Stomach smooth muscle (tissue), 2 donors: ENCODE measurements at regions not wholly inside any gene's neighbourhood (a gene's known extent, or its start where the extent isn't known, plus 50 kb on each side); places are given as distances from the start of the nearest gene placed in this dataset.
"Not testable (repeated sequence)": the region's sequence is repeated elsewhere in the genome, so short reads cannot be mapped to it uniquely, and the experiment has no call there.

Experiments used
- H3K27ac ChIP-seq: one replicate; pipeline ENCODE4 v1.7.0; 2013; ENCODE audit warnings: mild to moderate bottlenecking, low read length, inconsistent platforms
- H3K27me3 ChIP-seq, 2 donors: one replicate each; pipeline ENCODE4 v1.7.0; 2013; ENCODE audit warnings: low read length in 2 of 2; ENCODE audit not compliant: insufficient read depth in 2 of 2, control insufficient read depth in 1 of 2
- H3K36me3 ChIP-seq, 2 donors: one replicate each; pipeline ENCODE4 v1.7.0; 2013; ENCODE audit warnings: low read length in 2 of 2; ENCODE audit not compliant: control insufficient read depth in 2 of 2, insufficient read depth in 2 of 2
- H3K4me1 ChIP-seq: one replicate; pipeline ENCODE4 v1.7.0; 2013; ENCODE audit warnings: low read length; ENCODE audit not compliant: control insufficient read depth, insufficient read depth
- H3K4me3 ChIP-seq, 2 donors: one replicate each; pipeline ENCODE4 v1.7.0; 2013; ENCODE audit warnings: low read length in 2 of 2
- H3K9ac ChIP-seq, 2 donors: one replicate each; pipeline ENCODE4 v1.7.0; 2013; ENCODE audit warnings: low read length in 2 of 2, mild to moderate bottlenecking in 1 of 2
- H3K9me3 ChIP-seq, 2 donors: one replicate each; pipeline ENCODE4 v1.7.0; 2013; ENCODE audit warnings: low read length in 2 of 2; ENCODE audit not compliant: control insufficient read depth in 2 of 2
- donor health status: healthy.
- donor health status: Pancreatic carcinoma.

DNA sequence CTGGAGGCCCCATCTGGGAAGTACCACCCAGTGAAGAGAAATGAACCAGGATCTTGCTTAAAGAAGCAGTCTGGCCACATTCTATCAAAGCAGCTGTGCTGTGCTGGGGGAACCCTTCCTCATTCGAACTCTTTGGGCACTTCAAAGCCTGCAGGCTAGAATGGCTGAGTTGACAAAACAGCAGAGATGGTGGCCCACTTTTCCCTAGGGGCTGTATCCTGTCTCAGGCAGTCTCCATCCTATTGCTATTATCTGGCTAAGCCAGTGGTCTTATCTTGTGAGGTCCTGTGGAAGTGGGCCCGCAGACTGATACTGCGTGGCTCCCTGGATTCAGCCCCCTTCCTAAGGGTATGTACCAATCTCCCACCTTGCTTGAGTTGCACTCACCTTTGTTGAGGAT is 114.3 kb downstream of the VSIG4 start:
- H3K9me3 ChIP-seq, result no peaks in the 10 kb centered on the region
- H3K4me3 ChIP-seq, result no peak overlapping the region
- no peak overlapping the region for H3K27ac ChIP-seq
- H3K9ac ChIP-seq, result no peak overlapping the region
- H3K36me3 ChIP-seq, result no peaks in the 10 kb centered on the region
- peaks cover 0 to 10% of the 10 kb centered on the region in 2 donors for H3K27me3 ChIP-seq
- no peaks in the 10 kb centered on the region for H3K4me1 ChIP-seq

DNA sequence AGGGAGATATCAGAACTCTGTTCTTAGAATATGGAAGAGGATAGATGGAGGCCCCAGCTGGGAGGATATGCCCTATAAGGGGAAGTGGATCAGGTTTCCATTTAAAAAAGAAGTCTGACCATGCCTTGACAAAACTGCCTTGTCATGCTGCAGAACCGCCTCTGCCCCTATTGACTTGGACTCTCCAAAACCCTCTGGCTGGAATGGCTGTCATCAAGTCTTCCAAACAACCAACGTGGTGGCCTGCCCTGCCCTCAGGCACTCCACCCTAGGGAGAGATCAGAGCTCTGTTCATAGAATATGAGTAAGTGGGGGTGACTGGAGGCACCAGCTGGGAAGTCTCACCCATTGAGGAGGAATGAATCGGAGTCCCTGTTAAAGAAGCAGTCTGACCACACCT is 114.9 kb downstream of the VSIG4 start:
- no peaks in the 10 kb centered on the region for H3K9me3 ChIP-seq
- no peaks in the 10 kb centered on the region for H3K36me3 ChIP-seq
- no peak overlapping the region for H3K4me3 ChIP-seq
- peaks cover 0 to 11% of the 10 kb centered on the region in 2 donors for H3K27me3 ChIP-seq
- H3K9ac ChIP-seq, result no peak overlapping the region
- no peaks in the 10 kb centered on the region for H3K4me1 ChIP-seq
- no peak overlapping the region for H3K27ac ChIP-seq

DNA sequence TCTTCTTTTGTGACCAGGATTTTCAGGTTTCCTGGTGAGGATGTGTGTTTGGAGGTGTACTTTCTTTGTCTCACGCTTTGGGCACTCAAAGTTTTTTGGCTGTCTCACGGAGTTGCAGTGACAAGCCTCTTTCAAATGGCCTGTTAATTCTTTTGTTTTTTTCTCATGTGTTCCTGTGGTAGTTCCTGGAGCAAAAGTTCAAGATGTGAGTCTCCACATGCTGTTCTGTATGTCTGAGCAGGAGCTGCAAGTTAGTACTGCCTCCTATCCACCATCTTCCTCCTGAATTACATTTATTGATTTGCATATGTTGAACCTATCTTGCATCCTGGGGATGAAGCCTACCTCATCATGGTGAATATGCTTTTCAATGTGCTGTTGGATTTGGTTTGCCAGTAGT is 118.5 kb downstream of the VSIG4 start:
- no peaks in the 10 kb centered on the region for H3K4me1 ChIP-seq
- no peak overlapping the region for H3K4me3 ChIP-seq
- peaks cover 0 to 12% of the 10 kb centered on the region in 2 donors for H3K27me3 ChIP-seq
- no peak overlapping the region for H3K9ac ChIP-seq
- H3K36me3 ChIP-seq, result no peaks in the 10 kb centered on the region
- H3K27ac ChIP-seq, result no peak overlapping the region
- no peaks in the 10 kb centered on the region for H3K9me3 ChIP-seq

GRCh38 chrX:65920620-65921019 is 119.3 kb downstream of the VSIG4 start:
- Histone ChIP-seq H3K9me3 (no peaks in the 10 kb centered on the region), H3K36me3 (no peaks in the 10 kb centered on the region), H3K9ac (no peak overlapping the region), H3K4me1 (no peaks in the 10 kb centered on the region), H3K27ac (no peak overlapping the region), H3K4me3 (no peak overlapping the region), H3K27me3 (peaks cover 0 to 12% of the 10 kb centered on the region in 2 donors)

DNA sequence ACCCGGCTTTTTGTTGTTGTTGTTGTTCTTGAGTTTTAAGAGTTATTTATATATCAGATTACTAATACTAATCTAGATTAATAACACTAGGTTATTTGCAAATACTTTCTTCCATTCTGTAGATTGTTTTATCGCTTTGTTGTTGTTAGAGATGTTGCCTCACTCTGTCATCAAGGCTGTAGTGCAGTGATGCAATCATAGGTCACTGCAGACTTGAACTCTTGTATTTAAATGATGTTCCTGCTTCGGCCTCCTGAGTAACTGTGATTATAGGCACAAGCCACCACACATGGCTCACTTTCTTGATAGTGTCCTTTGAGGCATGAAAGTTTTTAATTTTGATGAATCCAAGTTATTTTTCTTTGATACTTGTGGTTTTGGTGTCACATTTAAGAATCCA is 129.0 kb downstream of the VSIG4 start:
- Histone ChIP-seq H3K27me3 (no peaks in the 10 kb centered on the region), H3K27ac (no peak overlapping the region), H3K4me1 (no peaks in the 10 kb centered on the region), H3K4me3 (no peak overlapping the region), H3K36me3 (no peaks in the 10 kb centered on the region), H3K9me3 (peaks cover 0 to 3% of the 10 kb centered on the region in 2 donors), H3K9ac (no peak overlapping the region)

DNA sequence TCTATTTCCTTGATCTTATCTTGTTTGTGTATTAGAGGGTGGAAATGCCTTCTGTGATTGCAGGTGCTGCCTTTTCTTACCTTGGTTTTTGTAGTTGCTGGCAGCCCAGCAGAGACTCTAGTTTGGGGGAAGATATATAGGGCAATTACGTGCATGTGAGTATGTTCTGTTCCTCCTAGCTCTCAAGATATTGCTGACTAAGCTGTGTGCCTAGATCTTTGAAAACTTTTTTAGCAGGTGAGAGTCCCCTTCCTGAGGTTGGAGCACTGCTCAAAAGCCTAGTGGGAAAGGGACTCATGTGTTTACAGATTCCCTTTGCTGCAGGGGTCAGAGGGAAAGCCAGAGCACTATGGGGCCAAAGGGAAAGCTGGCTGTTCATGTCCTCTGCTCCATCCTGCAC is 136.1 kb downstream of the VSIG4 start:
- Histone ChIP-seq H3K36me3 (no peaks in the 10 kb centered on the region), H3K9ac (no peak overlapping the region), H3K4me1 (no peaks in the 10 kb centered on the region), H3K4me3 (no peak overlapping the region), H3K27me3 (no peaks in the 10 kb centered on the region), H3K9me3 (no peaks in the 10 kb centered on the region), H3K27ac (no peak overlapping the region)

- H3K4me3 ChIP-seq, result no peak overlapping the region
- H3K9ac ChIP-seq, result no peak overlapping the region
- H3K4me1 ChIP-seq, result no peaks in the 10 kb centered on the region
Observed at GRCh38 chrX:65902011-65902410, 137.9 kb downstream of the VSIG4 start.

DNA sequence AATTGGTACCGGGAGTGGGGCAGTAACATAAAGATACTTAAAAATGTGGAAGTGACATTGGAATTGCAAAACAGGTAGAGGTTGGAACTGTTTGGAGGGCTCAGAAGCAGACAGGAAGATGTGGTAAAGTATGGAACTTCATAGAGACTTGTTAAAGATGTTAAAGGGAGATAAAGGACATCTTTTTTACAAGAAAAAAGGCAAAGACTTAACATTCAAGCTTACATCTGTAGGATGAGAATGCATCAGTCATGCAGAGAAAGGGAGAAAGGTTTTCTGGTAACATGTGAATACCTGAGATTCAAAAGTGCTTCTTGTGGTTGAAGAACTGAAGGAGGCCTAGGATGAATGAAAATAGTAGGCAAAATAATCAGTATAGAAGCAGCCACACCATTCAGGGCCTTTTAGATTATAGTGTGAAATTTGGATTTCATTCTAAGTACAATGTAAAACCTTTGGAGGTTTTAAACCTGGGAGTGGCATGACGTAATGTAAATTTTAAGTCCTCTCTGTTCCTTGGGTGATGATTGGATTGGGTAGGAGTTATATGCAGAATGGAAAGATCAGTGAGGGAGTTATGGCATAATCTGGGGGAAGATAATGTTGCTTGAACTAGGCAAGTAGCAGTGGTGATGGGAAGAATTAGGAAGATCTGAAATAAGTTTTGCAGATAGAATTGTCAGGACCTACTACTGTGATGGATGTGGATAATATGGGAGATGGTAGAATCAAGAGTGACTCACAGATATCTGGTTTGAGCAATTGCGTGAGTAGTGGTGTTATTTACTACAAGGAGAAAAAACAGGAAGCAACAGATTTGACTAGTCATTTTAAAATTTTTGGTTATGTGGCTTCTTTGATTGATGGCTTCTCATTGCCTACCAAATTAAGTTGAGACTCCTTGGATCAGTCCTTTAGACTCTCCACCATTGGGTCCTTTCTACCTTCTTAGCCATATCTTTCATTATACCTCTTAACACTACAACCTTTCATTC is 138.7 kb downstream of the VSIG4 start:
- H3K27me3 ChIP-seq, result no peaks in the 10 kb centered on the region
- no peaks in the 10 kb centered on the region for H3K4me1 ChIP-seq
- H3K36me3 ChIP-seq, result no peaks in the 10 kb centered on the region
- no peak overlapping the region for H3K4me3 ChIP-seq
- H3K27ac ChIP-seq, result no peak overlapping the region
- H3K9ac ChIP-seq, result no peak overlapping the region
- no peaks in the 10 kb centered on the region for H3K9me3 ChIP-seq

More at GRCh38 chrX:65902011-65902410, 137.9 kb downstream of the VSIG4 start:
- Histone ChIP-seq H3K36me3 (no peaks in the 10 kb centered on the region), H3K27ac (no peak overlapping the region), H3K9me3 (no peaks in the 10 kb centered on the region), H3K27me3 (no peaks in the 10 kb centered on the region)

DNA sequence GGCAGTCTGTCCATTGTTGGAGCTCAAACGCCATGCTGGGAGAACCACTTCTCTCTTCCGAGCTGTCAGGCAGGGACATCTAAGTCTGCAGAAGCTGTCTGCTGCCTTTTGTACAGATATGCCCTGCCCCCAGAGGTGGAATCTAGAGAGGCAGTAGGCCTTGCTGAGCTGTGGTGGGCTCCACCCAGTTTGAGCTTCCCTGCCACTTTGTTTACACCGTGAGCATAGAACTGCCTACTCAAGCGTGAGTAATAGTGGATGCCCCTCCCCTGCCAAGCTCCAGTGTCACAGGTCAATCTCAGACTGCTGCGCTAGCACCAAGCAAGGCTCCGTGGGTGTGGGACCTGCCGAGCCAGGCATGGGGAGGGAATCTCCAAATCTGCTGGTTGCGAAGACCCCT is 145.7 kb downstream of the VSIG4 start:
- peaks cover 0 to 3% of the 10 kb centered on the region in 2 donors for H3K27me3 ChIP-seq
- no peak overlapping the region for H3K27ac ChIP-seq
- H3K9ac ChIP-seq, result no peak overlapping the region
- no peaks in the 10 kb centered on the region for H3K36me3 ChIP-seq
- no peaks in the 10 kb centered on the region for H3K9me3 ChIP-seq
- no peaks in the 10 kb centered on the region for H3K4me1 ChIP-seq
- no peak overlapping the region for H3K4me3 ChIP-seq

DNA sequence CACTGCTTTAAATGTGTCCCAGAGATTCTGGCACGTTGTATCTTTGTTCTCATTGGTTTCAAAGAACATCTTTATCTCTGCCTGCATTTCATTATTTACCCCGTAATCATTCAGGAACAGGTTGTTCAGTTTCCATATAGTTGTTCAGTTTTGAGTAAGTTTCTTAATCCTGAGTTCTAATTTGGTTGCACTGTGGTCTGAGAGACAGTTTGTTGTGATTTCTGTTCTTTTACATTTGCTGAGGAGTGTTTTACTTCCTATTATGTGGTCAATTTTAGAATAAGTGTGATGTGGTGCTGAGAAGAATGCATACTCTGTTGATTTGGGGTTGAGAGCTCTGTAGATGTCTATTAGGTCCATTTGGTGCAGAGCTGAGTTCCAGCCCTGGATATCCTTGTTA is 148.1 kb downstream of the VSIG4 start:
- H3K9me3 ChIP-seq, H3K27ac ChIP-seq, H3K36me3 ChIP-seq, H3K27me3 ChIP-seq, H3K4me3 ChIP-seq, H3K4me1 ChIP-seq, H3K9ac ChIP-seq: not testable (repeated sequence)

DNA sequence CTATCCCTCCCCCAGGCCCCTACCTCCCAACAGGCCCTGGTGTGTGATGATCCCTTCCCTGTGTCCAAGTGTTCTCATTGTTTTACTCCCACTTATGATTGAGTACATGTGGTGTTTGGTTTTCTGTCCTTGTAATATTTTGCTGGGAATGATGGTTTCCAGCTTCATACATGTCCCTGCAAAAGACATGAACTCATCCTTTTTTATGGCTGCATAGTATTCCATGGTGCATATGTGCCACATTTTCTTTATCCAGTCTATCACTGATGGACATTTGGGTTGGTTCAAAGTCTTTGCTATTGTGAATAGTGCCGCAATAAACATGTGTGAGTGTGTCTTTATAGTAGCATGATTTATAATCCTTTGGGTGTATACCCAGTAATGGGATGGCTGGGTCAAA is 151.7 kb downstream of the VSIG4 start:
- H3K9me3 ChIP-seq, H3K9ac ChIP-seq, H3K27ac ChIP-seq, H3K36me3 ChIP-seq, H3K4me1 ChIP-seq, H3K27me3 ChIP-seq, H3K4me3 ChIP-seq: not testable (repeated sequence)
